Mucosa of rectum (tissue), 2 donors: ENCODE measurements at regions not wholly inside any gene's neighbourhood (a gene's known extent, or its start where the extent isn't known, plus 50 kb on each side); places are given as distances from the start of the nearest gene placed in this dataset.

Experiments used
- H3K27ac ChIP-seq, 2 donors: one replicate each; pipeline ENCODE4 v1.7.0; 2013; ENCODE audit warnings: inconsistent platforms in 2 of 2, low read depth in 2 of 2, low read length in 2 of 2
- H3K27me3 ChIP-seq, 2 donors: one replicate each; pipeline ENCODE4 v1.7.0; 2013; ENCODE audit warnings: low read length in 2 of 2; ENCODE audit not compliant: control insufficient read depth in 2 of 2, insufficient read depth in 2 of 2
- H3K36me3 ChIP-seq, 2 donors: one replicate each; pipeline ENCODE4 v1.7.0; 2013; ENCODE audit warnings: low read length in 2 of 2; ENCODE audit not compliant: control insufficient read depth in 2 of 2, insufficient read depth in 2 of 2
- H3K4me1 ChIP-seq, 2 donors: one replicate each; pipeline ENCODE4 v1.7.0; 2013; ENCODE audit warnings: low read length in 2 of 2, mild to moderate bottlenecking in 1 of 2; ENCODE audit not compliant: control insufficient read depth in 2 of 2, insufficient read depth in 2 of 2
- H3K4me3 ChIP-seq, 2 donors: one replicate each; pipeline ENCODE4 v1.7.0; 2013; ENCODE audit warnings: low read length in 2 of 2
- H3K9ac ChIP-seq, 2 donors: one replicate each; pipeline ENCODE4 v1.7.0; 2013; ENCODE audit warnings: low read length in 2 of 2, low read depth in 1 of 2, mild to moderate bottlenecking in 1 of 2
- H3K9me3 ChIP-seq, 2 donors: one replicate each; pipeline ENCODE4 v1.7.0; 2013; ENCODE audit warnings: low read length in 2 of 2; ENCODE audit not compliant: control insufficient read depth in 2 of 2
- donor health status: healthy.
- donor health status: Normal muscosa, but diverticular disease.

GRCh38 chr11:27266125-27266524 lies 96.9 kb downstream of the CCDC34 start:
- Histone ChIP-seq H3K27ac (no peak overlapping the region), H3K4me3 (no peak overlapping the region), H3K9ac (no peak overlapping the region), H3K27me3 (no peaks in the 10 kb centered on the region), H3K9me3 (no peaks in the 10 kb centered on the region), H3K4me1 (no peaks in the 10 kb centered on the region), H3K36me3 (no peaks in the 10 kb centered on the region)

GRCh38 chr11:27263986-27264385 lies 99.0 kb downstream of the CCDC34 start:
- no peak overlapping the region for H3K4me3 ChIP-seq
- no peak overlapping the region for H3K9ac ChIP-seq
- H3K4me1 ChIP-seq, result no peaks in the 10 kb centered on the region
- H3K27me3 ChIP-seq, result no peaks in the 10 kb centered on the region
- H3K27ac ChIP-seq, result no peak overlapping the region
- H3K9me3 ChIP-seq, result no peaks in the 10 kb centered on the region
- no peaks in the 10 kb centered on the region for H3K36me3 ChIP-seq

DNA sequence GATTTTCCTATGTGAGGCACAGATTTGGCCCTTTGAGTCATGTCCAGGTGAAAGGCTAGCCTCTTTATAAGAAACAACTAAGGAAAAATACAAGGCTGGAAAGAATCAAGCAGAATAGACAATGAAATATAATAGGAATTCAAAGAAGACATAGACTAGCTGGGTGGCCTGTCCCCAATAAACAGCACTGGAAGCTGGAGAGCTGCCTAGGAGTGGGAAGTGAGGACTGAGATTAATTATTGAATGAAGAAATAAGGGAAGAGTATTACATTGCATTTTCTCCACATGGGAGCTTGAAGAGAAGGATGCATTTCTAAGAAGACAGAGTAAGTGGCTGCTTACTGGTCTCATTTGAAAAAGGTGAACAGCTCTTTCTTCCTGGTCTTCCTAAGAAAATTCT lies 100.0 kb downstream of the CCDC34 start:
- no peak overlapping the region for H3K4me3 ChIP-seq

GRCh38 chr11:27255447-27255828 lies 107.6 kb downstream of the CCDC34 start:
- no peaks in the 10 kb centered on the region for H3K4me1 ChIP-seq
- H3K27me3 ChIP-seq, result no peaks in the 10 kb centered on the region

More for the DNA sequence above, 100.0 kb downstream of the CCDC34 start:
- Histone ChIP-seq H3K9ac (no peak overlapping the region), H3K27ac (no peak overlapping the region), H3K9me3 (no peaks in the 10 kb centered on the region), H3K36me3 (no peaks in the 10 kb centered on the region), H3K4me1 (no peaks in the 10 kb centered on the region), H3K27me3 (no peaks in the 10 kb centered on the region)

DNA sequence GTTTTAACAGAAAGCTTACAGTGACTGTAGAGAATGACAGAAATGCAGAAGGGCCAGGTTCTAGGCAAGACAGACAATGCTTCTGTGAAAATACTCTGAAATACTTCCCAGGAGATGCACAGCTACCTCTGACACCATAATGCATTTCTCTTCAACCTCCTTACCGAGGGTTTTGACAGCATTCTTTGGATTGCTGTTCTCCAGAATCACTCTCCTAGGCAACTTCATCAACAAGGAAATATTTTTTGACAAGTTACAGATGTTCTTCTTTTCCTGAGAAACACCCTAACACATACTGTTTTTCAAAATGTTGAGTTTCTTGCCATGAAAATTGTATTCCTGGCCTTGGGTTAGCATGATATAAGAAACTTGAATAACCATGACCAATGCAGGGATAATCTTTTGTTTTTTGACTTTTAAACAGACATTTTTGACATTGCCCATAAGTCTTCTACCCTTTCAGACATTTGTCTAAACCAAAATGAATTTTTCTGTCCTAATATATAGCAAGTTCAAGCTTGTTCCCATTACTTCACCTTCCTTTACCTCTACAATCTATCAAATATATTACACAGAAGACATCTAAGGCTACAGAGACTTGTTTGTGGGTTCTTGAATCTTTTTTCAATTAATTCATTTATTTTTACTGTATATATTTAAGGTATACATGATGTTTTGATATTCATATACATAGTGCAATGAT lies 108.1 kb downstream of the CCDC34 start:
- Histone ChIP-seq H3K9me3 (no peaks in the 10 kb centered on the region), H3K4me1 (no peaks in the 10 kb centered on the region), H3K9ac (no peak overlapping the region), H3K36me3 (no peaks in the 10 kb centered on the region), H3K27me3 (no peaks in the 10 kb centered on the region), H3K27ac (no peak overlapping the region), H3K4me3 (no peak overlapping the region)

More at GRCh38 chr11:27255447-27255828, 107.6 kb downstream of the CCDC34 start:
- Histone ChIP-seq H3K9ac (no peak overlapping the region), H3K4me3 (no peak overlapping the region), H3K9me3 (no peaks in the 10 kb centered on the region), H3K27ac (no peak overlapping the region), H3K36me3 (no peaks in the 10 kb centered on the region)

GRCh38 chr11:27253224-27253623 lies 109.8 kb downstream of the CCDC34 start:
- Histone ChIP-seq H3K4me1 (no peaks in the 10 kb centered on the region), H3K27me3 (no peaks in the 10 kb centered on the region), H3K9me3 (no peaks in the 10 kb centered on the region), H3K9ac (no peak overlapping the region), H3K4me3 (no peak overlapping the region), H3K27ac (no peak overlapping the region), H3K36me3 (no peaks in the 10 kb centered on the region)

DNA sequence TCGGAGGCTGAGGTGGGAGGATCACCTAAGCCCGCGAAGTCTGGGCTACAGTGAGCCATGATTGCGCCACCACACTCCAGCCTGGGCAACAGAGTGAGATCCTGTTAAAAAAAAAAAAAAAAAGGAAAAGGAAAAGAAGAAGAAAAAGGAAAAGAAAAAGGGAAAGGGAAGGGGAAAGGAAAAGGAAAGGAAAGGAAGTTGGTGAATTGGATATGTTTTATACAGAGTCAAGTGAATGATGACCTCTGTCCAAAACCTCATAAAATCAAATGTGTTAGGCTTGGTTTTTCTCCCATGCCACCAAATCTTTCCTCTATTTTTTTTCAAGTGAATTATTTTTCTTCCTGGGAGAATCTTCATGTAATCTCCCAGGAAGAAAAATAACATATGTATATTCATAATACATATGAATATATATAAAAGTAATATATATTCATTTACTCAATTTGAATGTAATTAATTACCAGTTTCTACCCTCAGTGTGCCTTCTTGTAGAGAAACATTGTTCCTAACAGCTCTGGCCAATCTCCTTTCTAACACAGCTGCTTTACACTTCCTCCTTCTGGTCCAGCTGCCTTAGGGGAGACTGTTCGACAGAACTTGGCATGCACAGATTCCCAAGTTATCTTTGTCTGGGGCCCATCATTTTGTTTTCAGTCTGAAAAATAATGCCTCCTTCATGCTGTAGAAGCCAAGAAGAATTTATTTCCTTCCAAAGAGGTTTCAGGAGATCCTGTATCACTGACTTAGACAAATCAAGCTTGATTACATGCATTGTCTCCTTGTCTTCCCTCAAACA lies 111.9 kb downstream of the CCDC34 start:
- Histone ChIP-seq H3K27ac (no peak overlapping the region), H3K4me3 (no peak overlapping the region), H3K4me1 (peaks cover 0 to 4% of the 10 kb centered on the region in 2 donors)

DNA sequence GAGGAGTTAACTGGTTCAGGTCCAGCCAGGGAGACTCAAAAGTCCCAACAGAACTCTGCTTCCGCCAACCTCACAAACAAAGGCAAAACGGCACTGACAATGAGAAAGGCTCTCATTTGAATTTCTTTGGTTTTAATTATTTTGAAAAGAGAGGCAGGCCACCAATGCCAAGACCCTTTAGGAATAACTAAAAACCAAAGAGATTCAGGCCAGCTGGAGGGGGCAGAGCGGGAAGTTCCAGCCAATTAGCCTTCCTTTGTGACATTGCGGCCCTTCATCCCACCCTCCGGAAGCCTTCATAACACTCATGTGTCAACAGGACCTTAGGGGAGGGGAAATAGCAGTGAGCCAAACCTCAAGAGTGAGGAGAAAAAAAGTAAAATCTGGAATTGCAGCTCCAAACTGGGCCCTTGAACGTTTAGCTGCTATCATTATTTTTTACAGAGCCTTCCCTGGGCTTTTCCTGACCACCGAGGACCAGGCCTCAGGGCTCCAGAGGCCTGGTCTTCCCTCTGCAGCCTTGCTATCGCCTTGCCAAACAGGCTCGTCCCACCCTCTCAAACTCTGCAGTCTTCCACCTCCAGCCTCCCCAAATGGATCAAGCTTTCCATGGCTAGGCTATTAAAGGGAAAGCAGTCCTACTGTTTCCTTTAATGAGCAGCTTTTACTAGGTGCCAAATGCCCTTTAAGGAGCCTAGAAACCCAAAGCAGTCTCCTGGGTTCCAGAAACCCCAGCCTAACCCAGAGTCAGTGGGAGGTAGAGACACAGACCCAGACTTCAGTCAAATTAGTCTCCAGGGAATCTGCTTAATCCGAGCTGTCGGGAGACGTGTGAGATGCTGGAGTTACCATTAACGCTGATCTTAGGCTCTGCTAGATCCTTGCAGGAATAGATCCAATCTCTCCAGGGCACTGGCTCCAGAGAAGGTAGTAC lies 114.2 kb downstream of the CCDC34 start:
- H3K27ac ChIP-seq, result no peak overlapping the region
- no peak overlapping the region for H3K4me3 ChIP-seq
- no peak overlapping the region for H3K9ac ChIP-seq
- no peaks in the 10 kb centered on the region for H3K9me3 ChIP-seq
- peaks cover 0 to 4% of the 10 kb centered on the region in 2 donors for H3K4me1 ChIP-seq
- H3K36me3 ChIP-seq, result no peaks in the 10 kb centered on the region
- H3K27me3 ChIP-seq, result no peaks in the 10 kb centered on the region

More for the DNA sequence above, 111.9 kb downstream of the CCDC34 start:
- Histone ChIP-seq H3K27me3 (no peaks in the 10 kb centered on the region), H3K36me3 (no peaks in the 10 kb centered on the region), H3K9ac (no peak overlapping the region), H3K9me3 (no peaks in the 10 kb centered on the region)

DNA sequence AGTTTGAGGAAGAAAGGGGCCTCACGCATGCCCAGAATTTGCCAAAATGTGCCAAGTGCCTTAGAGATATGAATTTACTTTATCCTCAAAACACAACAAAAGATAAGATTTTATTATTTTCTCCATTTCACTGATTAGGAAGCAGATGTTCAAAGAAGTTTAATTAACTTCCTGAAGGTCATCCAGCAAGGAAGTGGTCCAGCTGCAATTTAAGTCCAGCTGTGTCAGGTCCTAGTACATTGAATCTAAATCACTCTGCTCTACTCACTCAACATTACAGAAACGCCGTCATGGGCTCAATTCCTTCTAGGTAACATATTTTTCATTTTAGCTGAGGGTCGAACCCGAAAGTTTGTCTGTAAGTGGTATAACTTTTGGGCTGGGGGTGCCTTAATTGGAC lies 115.4 kb downstream of the CCDC34 start:
- no peak overlapping the region for H3K4me3 ChIP-seq
- H3K9ac ChIP-seq, result no peak overlapping the region
- H3K27me3 ChIP-seq, result no peaks in the 10 kb centered on the region
- peaks cover 0 to 4% of the 10 kb centered on the region in 2 donors for H3K4me1 ChIP-seq
- no peaks in the 10 kb centered on the region for H3K9me3 ChIP-seq
- H3K36me3 ChIP-seq, result no peaks in the 10 kb centered on the region
- no peak overlapping the region for H3K27ac ChIP-seq
